Upper lobe of left lung (tissue), 4 donors: ENCODE measurements at regions not wholly inside any gene's neighbourhood (a gene's known extent, or its start where the extent isn't known, plus 50 kb on each side); places are given as distances from the start of the nearest gene placed in this dataset.

ENCODE experiments used
- POLR2A ChIP-seq, 4 donors: fragments of 450-650 bp; IDR thresholded peaks; one replicate each; pipeline ENCODE4 v1.5.1; 2016 to 2017; ENCODE audit warnings: antibody characterized with exemption in 4 of 4, mild to moderate bottlenecking in 2 of 4
- POLR2AphosphoS5 ChIP-seq, 2 donors: sonication (generic); formaldehyde crosslinking; IDR thresholded peaks; one replicate each; pipeline ENCODE4 v1.5.1; 2017; ENCODE audit warnings: antibody characterized with exemption in 2 of 2

GRCh38 chr12:30026621-30027234, 243.0 kb upstream of the TMTC1 start:
- no peak for TF ChIP-seq POLR2A (IDR thresholded peaks at IDR 0.05)
- no peak for TF ChIP-seq POLR2AphosphoS5 (IDR thresholded peaks at IDR 0.05)
